CD4-positive, CD25-positive, alpha-beta regulatory T cell (primary cell): ENCODE measurements at regions not wholly inside any gene's neighbourhood (a gene's known extent, or its start where the extent isn't known, plus 50 kb on each side); places are given as distances from the start of the nearest gene placed in this dataset.

Source experiments
- ATAC-seq, 2 donors: fragments of 150-1000 bp; cut with Tn5 transposase; one replicate each; pipeline ENCODE4 v1.10.0; 2021; ENCODE audit warnings: low read depth in 2 of 2, moderate number of reproducible peaks in 2 of 2, moderate library complexity in 1 of 2
- DNase-seq, 3 donors: peaks; one replicate each; pipeline versions ENCODE4 v3.0.0 to v3.0.0-alpha.2; 2012 to 2022; ENCODE audit warnings: mixed read lengths in 1 of 3
- H3K27ac ChIP-seq: one replicate; pipeline ENCODE4 v1.7.0; 2013; ENCODE audit warnings: mild to moderate bottlenecking, low read length; ENCODE audit not compliant: insufficient read depth, poor library complexity, severe bottlenecking
- H3K27me3 ChIP-seq: one replicate; pipeline ENCODE4 v1.7.0; 2013; ENCODE audit warnings: low read length; ENCODE audit not compliant: control insufficient read depth, insufficient read depth
- H3K36me3 ChIP-seq: one replicate; pipeline ENCODE4 v1.7.0; 2013; ENCODE audit warnings: mild to moderate bottlenecking, low read length, moderate library complexity; ENCODE audit not compliant: control insufficient read depth, insufficient read depth
- H3K4me1 ChIP-seq: 2 replicates; pipeline ENCODE4 v1.7.0; 2013; ENCODE audit warnings: mild to moderate bottlenecking, low read length; ENCODE audit not compliant: insufficient read depth, control insufficient read depth, poor library complexity, severe bottlenecking
- H3K4me3 ChIP-seq: one replicate; pipeline ENCODE4 v1.7.0; 2013; ENCODE audit warnings: low read depth, mild to moderate bottlenecking, low read length, moderate library complexity
- H3K9me3 ChIP-seq, 2 experiments: 1 replicate in 1 of 2; 2 replicates in 1 of 2; pipeline ENCODE4 v1.7.0; 2013; ENCODE audit warnings: low read length in 2 of 2, mild to moderate bottlenecking in 1 of 2, moderate library complexity in 1 of 2; ENCODE audit not compliant: control insufficient read depth in 2 of 2
- H3K27ac Mint-ChIP-seq, 3 donors: one replicate each; pipeline ENCODE4 v1.8.0; 2020 to 2022; ENCODE audit warnings: mild to moderate bottlenecking in 3 of 3, mixed read lengths in 3 of 3, moderate library complexity in 2 of 3
- H3K27me3 Mint-ChIP-seq: one replicate; pipeline ENCODE4 v1.8.0; 2022; ENCODE audit warnings: mild to moderate bottlenecking, mixed read lengths
- H3K36me3 Mint-ChIP-seq: one replicate; pipeline ENCODE4 v1.8.0; 2020; ENCODE audit warnings: mixed read lengths
- H3K4me1 Mint-ChIP-seq, 4 donors: one replicate each; pipeline ENCODE4 v1.8.0; 2020 to 2022; ENCODE audit warnings: mixed read lengths in 4 of 4, mild to moderate bottlenecking in 1 of 4
- H3K4me3 Mint-ChIP-seq, 4 donors: one replicate each; pipeline ENCODE4 v1.8.0; 2020 to 2022; ENCODE audit warnings: mild to moderate bottlenecking in 4 of 4, mixed read lengths in 4 of 4, moderate library complexity in 3 of 4
- H3K9me3 Mint-ChIP-seq, 7 donors: one replicate each; pipeline ENCODE4 v1.8.0; 2020 to 2022; ENCODE audit warnings: mixed read lengths in 7 of 7, mild to moderate bottlenecking in 3 of 7, moderate library complexity in 2 of 7

GRCh38 chr2:208545403-208546042, 138.9 kb downstream of the PTH2R start:
- no peaks in the 10 kb centered on the region for H3K27me3 Mint-ChIP-seq

GRCh38 chr2:208546107-208546506, 139.5 kb downstream of the PTH2R start:
- no peaks in the 10 kb centered on the region for H3K36me3 Mint-ChIP-seq
- H3K27me3 Mint-ChIP-seq = no peaks in the 10 kb centered on the region
- Histone ChIP-seq H3K36me3 (no peaks in the 10 kb centered on the region), H3K9me3 (no peaks in the 10 kb centered on the region), H3K27ac (no peak overlapping the region), H3K4me1 (no peaks in the 10 kb centered on the region), H3K4me3 (no peak overlapping the region), H3K27me3 (no peaks in the 10 kb centered on the region)
- no peaks in the 10 kb centered on the region for H3K4me1 Mint-ChIP-seq
- H3K9me3 Mint-ChIP-seq = peaks cover 0 to 4% (median 0%) of the 10 kb centered on the region in 7 donors
- DNase-seq (no peak), ATAC-seq (no peak)
- peak overlapping the region in 1 of 4 donors; percentile 11 for H3K4me3 Mint-ChIP-seq
- no peak overlapping the region for H3K27ac Mint-ChIP-seq

More at GRCh38 chr2:208545403-208546042, 138.9 kb downstream of the PTH2R start:
- Histone ChIP-seq H3K4me1 (no peaks in the 10 kb centered on the region), H3K4me3 (no peak overlapping the region), H3K36me3 (no peaks in the 10 kb centered on the region), H3K27me3 (no peaks in the 10 kb centered on the region), H3K27ac (no peak overlapping the region), H3K9me3 (no peaks in the 10 kb centered on the region)
- H3K4me3 Mint-ChIP-seq = no peak overlapping the region
- H3K4me1 Mint-ChIP-seq = no peaks in the 10 kb centered on the region
- H3K36me3 Mint-ChIP-seq = no peaks in the 10 kb centered on the region
- no peak overlapping the region for H3K27ac Mint-ChIP-seq
- ATAC-seq (no peak), DNase-seq (no peak)
- H3K9me3 Mint-ChIP-seq = peaks cover 0 to 4% (median 0%) of the 10 kb centered on the region in 7 donors

DNA sequence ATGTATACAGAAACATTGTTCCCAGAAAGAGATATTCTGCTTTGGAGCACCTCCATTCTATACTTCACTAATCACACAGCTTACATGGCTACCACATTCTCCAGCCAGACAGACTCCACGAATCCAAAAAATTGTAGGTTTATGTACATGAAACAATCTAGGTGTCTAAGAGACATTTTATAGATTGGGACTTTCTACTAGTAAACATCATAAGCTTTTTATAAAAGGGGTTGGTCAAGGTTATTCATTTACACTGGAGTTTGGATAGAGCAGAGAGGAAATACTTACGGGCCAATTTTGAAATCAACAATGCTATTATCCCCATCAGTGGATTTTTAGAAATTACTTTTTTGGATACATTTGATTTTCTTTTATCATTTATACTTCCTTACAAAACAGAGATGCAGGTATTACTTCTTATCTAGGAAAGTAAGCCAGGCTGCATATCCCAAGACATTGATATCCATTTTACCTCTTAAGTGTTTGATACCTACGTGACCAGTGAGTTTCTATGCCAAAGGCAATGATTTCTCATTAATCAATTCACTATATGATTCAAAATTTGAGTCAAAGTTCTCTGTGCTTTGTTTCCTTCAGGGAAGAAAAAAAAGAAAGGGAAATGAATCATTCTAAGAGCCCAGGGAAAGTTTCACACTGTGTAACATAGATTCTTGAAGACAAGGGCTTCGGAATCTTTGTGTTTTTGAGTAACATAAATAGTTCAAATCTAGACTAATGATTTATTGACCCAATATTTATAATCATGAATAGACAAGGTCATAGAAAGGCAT, 140.5 kb downstream of the PTH2R start:
- peaks cover 0 to 4% (median 0%) of the 10 kb centered on the region in 7 donors for H3K9me3 Mint-ChIP-seq
- no peaks in the 10 kb centered on the region for H3K4me1 Mint-ChIP-seq
- no peaks in the 10 kb centered on the region for H3K27me3 Mint-ChIP-seq

GRCh38 chr2:208548700-208549099, 142.1 kb downstream of the PTH2R start:
- H3K36me3 ChIP-seq = no peaks in the 10 kb centered on the region
- Mint-ChIP-seq H3K27ac (no peak overlapping the region), H3K27me3 (no peaks in the 10 kb centered on the region), H3K36me3 (no peaks in the 10 kb centered on the region), H3K9me3 (peaks cover 0 to 4% (median 0%) of the 10 kb centered on the region in 7 donors), H3K4me1 (no peaks in the 10 kb centered on the region), H3K4me3 (no peak overlapping the region)
- H3K27me3 ChIP-seq = no peaks in the 10 kb centered on the region
- ATAC-seq = no peak
- DNase-seq = no peak
- H3K27ac ChIP-seq = no peak overlapping the region
- H3K9me3 ChIP-seq = no peaks in the 10 kb centered on the region
- no peak overlapping the region for H3K4me3 ChIP-seq
- H3K4me1 ChIP-seq = no peaks in the 10 kb centered on the region

More for the DNA sequence above, 140.5 kb downstream of the PTH2R start:
- Histone ChIP-seq H3K27me3 (no peaks in the 10 kb centered on the region), H3K4me1 (no peaks in the 10 kb centered on the region), H3K9me3 (no peaks in the 10 kb centered on the region), H3K27ac (no peak overlapping the region), H3K36me3 (no peaks in the 10 kb centered on the region), H3K4me3 (no peak overlapping the region)
- ATAC-seq = no peak
- Mint-ChIP-seq H3K4me3 (no peak overlapping the region), H3K36me3 (no peaks in the 10 kb centered on the region), H3K27ac (no peak overlapping the region)
- no peak for DNase-seq

GRCh38 chr2:208549546-208550158, 143.1 kb downstream of the PTH2R start:
- no peak for DNase-seq
- no peaks in the 10 kb centered on the region for H3K36me3 Mint-ChIP-seq
- no peaks in the 10 kb centered on the region for H3K9me3 ChIP-seq
- H3K9me3 Mint-ChIP-seq = peaks cover 0 to 4% (median 0%) of the 10 kb centered on the region in 7 donors
- no peaks in the 10 kb centered on the region for H3K36me3 ChIP-seq
- H3K4me1 Mint-ChIP-seq = no peaks in the 10 kb centered on the region
- H3K27ac Mint-ChIP-seq = no peak overlapping the region
- H3K27ac ChIP-seq = no peak overlapping the region
- H3K27me3 ChIP-seq = no peaks in the 10 kb centered on the region
- no peaks in the 10 kb centered on the region for H3K27me3 Mint-ChIP-seq
- H3K4me3 Mint-ChIP-seq = no peak overlapping the region
- no peaks in the 10 kb centered on the region for H3K4me1 ChIP-seq
- no peak overlapping the region for H3K4me3 ChIP-seq
- ATAC-seq = no peak

DNA sequence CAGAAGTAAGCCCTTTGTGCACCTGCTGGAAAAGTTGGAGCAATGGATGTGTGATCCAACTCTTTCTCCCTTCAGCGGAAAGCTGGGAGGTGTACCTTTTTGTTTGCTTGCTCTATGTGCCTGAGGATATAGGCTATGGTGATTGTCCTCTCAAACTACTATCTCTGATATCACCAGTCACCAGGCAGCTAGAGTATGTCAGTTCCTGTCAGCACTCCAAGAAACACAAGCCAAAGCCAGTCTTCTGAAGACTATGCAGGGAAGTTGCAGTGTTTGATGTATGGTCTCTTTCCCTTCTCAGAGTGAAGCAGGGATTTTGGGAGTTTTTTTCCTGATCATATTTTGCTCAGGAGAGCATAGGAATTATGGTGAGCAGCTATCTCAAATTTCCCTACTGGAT, 146.4 kb downstream of the PTH2R start:
- Histone ChIP-seq H3K9me3 (no peaks in the 10 kb centered on the region), H3K4me3 (no peak overlapping the region), H3K27me3 (no peaks in the 10 kb centered on the region), H3K4me1 (no peaks in the 10 kb centered on the region), H3K36me3 (no peaks in the 10 kb centered on the region), H3K27ac (no peak overlapping the region)
- Mint-ChIP-seq H3K27me3 (no peaks in the 10 kb centered on the region), H3K36me3 (no peaks in the 10 kb centered on the region), H3K4me3 (no peak overlapping the region), H3K27ac (no peak overlapping the region), H3K9me3 (peaks cover 0 to 3% (median 0%) of the 10 kb centered on the region in 7 donors), H3K4me1 (no peaks in the 10 kb centered on the region)
- ATAC-seq (no peak), DNase-seq (no peak)

DNA sequence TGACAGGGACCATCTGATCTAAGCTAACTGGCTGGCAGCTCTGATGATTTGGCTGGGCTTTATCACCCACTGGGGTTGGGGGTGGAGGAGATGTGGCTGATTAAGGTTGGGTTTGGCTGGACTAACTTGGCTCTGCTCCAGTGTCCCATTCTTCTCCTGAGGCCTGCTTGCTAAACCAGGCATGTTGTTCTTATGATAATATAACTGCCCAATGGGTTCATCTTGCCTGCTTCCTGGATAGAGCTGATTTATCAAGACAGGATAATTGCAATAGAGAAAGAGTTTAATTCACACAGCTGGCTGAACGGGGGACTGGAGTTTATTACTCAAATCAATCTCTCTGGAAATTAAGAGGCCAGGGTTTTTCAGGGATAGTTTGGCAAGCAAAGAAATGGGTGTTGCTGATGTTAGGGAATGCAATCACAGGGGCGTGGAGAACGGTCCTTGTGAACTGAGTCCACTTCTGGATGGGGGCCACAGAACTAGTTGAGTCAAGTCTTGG, 150.4 kb downstream of the PTH2R start:
- Histone ChIP-seq H3K27me3 (no peaks in the 10 kb centered on the region), H3K36me3 (no peaks in the 10 kb centered on the region), H3K27ac (no peak overlapping the region), H3K4me3 (no peak overlapping the region), H3K4me1 (no peaks in the 10 kb centered on the region), H3K9me3 (no peaks in the 10 kb centered on the region)
- DNase-seq = no peak
- Mint-ChIP-seq H3K4me1 (no peaks in the 10 kb centered on the region), H3K27ac (no peak overlapping the region), H3K9me3 (peaks cover 0 to 9% (median 2%) of the 10 kb centered on the region in 7 donors), H3K4me3 (no peak overlapping the region), H3K36me3 (no peaks in the 10 kb centered on the region), H3K27me3 (no peaks in the 10 kb centered on the region)
- no peak for ATAC-seq
